ENCODE measurements at regions not wholly inside any gene's neighbourhood (a gene's known extent, or its start where the extent isn't known, plus 50 kb on each side); places are given as distances from the start of the nearest gene placed in this dataset.

DNA sequence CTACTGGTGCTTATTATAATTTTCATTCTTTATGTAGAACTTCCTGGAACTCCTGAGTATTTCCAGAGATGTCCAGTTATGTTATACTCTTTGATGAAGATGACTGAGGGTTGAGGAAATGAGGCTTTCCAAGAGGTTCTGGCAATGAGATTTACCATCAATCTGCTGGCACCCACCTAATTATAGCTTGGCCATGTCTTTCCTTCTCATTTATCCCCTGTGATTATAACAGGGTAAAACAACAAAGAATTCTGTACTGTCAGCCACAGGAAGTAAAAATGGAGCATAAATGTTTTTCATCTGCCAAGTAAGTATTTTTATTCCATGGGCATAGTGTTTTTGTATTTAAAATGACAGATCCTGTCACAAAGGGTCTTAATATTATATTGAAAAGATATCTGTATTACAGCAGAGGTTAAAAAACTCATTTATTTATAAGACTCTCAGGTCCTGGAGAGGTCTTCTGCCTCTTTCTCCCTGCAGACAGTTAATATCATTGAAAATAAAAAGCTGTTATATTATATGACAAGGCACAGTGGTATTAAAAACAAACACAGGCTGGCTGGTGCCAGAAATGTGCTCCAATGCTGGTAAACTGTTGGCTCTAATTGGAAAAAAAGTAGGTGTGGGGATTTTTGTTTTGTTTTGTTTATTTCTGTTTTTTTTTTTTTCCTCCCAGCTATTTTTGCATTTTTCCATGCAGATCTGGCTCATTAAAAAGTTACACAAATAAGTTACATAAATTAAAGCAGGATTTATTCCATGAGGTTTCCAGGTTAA, 1764.1 kb upstream of the CELF4 start:
- Histone ChIP-seq H3K9me3 (no peaks in the 10 kb centered on the region), H3K4me3 (no peak overlapping the region), H3K36me3 (no peaks in the 10 kb centered on the region), H3K4me1 (no peaks in the 10 kb centered on the region), H3K27me3 (no peaks in the 10 kb centered on the region), H3K27ac (no peak overlapping the region)
- no peak for DNase-seq (ENCODE audit: low spot score in 2 of 2)
- intact Hi-C loops (cut with DNase I; ENCODE audit: low total_unique reads), result no loop called here
- TF ChIP-seq POLR2AphosphoS5 (IDR thresholded peaks at IDR 0.05), result no peak
- TF ChIP-seq, protein P1, sequence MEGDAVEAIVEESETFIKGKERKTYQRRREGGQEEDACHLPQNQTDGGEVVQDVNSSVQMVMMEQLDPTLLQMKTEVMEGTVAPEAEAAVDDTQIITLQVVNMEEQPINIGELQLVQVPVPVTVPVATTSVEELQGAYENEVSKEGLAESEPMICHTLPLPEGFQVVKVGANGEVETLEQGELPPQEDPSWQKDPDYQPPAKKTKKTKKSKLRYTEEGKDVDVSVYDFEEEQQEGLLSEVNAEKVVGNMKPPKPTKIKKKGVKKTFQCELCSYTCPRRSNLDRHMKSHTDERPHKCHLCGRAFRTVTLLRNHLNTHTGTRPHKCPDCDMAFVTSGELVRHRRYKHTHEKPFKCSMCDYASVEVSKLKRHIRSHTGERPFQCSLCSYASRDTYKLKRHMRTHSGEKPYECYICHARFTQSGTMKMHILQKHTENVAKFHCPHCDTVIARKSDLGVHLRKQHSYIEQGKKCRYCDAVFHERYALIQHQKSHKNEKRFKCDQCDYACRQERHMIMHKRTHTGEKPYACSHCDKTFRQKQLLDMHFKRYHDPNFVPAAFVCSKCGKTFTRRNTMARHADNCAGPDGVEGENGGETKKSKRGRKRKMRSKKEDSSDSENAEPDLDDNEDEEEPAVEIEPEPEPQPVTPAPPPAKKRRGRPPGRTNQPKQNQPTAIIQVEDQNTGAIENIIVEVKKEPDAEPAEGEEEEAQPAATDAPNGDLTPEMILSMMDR (IDR thresholded peaks at IDR 0.05), result no peak
- no peak for TF ChIP-seq POLR2A (IDR thresholded peaks at IDR 0.05)

GRCh38 chr18:39326772-39327171, 1761.2 kb upstream of the CELF4 start:
- TF ChIP-seq POLR2A (IDR thresholded peaks at IDR 0.05), result no peak
- TF ChIP-seq POLR2AphosphoS5 (IDR thresholded peaks at IDR 0.05), result no peak
- TF ChIP-seq, protein P1 (IDR thresholded peaks at IDR 0.05), result no peak
- Histone ChIP-seq H3K27me3 (no peaks in the 10 kb centered on the region), H3K4me3 (no peak overlapping the region), H3K36me3 (no peaks in the 10 kb centered on the region), H3K27ac (no peak overlapping the region), H3K4me1 (no peaks in the 10 kb centered on the region), H3K9me3 (no peaks in the 10 kb centered on the region)
- intact Hi-C loops (cut with DNase I; ENCODE audit: low total_unique reads), result no loop called here
- DNase-seq (ENCODE audit: low spot score in 2 of 2), result no peak

DNA sequence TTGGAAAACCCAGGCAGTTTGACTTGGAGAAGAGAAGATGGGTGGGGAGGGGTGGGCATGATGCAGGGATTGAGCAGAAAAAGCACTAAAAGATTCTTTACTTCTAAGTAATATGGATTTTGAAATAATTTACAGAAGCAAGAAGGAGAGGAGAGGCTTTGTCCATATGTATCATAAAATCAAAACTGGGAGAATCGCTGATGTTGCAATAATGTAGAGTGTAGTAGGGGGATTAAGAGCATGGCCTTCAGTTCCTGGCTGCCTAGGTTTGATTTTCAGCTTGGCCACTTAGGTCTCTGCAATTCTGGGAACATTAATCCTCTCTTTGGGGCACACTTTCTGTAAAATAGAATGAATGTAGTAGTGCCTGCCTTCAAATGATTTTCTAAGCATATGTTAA, 1760.4 kb upstream of the CELF4 start:
- TF ChIP-seq, protein P1 (IDR thresholded peaks at IDR 0.05), result no peak
- TF ChIP-seq POLR2AphosphoS5 (IDR thresholded peaks at IDR 0.05) (no peak), POLR2A (IDR thresholded peaks at IDR 0.05) (no peak)
- Histone ChIP-seq H3K27ac (no peak overlapping the region), H3K36me3 (no peaks in the 10 kb centered on the region), H3K4me3 (no peak overlapping the region), H3K27me3 (no peaks in the 10 kb centered on the region), H3K9me3 (no peaks in the 10 kb centered on the region), H3K4me1 (no peaks in the 10 kb centered on the region)
- DNase-seq (ENCODE audit: low spot score in 2 of 2), result no peak
- intact Hi-C loops (cut with DNase I; ENCODE audit: low total_unique reads), result no loop called here

DNA sequence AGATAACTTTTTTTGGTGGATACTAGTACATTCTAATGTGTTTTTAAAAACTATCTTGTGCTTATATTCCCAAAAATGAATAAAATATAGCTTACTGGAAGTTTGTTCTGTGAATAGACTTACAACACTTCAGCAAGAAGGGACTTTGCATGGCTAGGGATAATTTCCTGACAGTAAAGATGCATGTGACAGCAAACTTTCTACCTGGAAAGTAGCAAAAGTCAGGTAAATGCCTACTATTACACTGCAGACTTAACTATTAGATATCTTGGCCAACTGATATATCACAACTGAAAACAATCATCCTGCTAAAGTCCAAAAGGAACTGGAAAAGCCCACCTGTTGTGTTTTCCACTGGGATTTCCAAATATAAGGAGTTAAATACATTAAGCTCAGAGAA, 1753.5 kb upstream of the CELF4 start:
- no peaks in the 10 kb centered on the region for H3K27me3 ChIP-seq
- no peaks in the 10 kb centered on the region for H3K36me3 ChIP-seq
- no peak overlapping the region for H3K27ac ChIP-seq
- H3K4me1 ChIP-seq, result no peaks in the 10 kb centered on the region
- no peaks in the 10 kb centered on the region for H3K9me3 ChIP-seq
- no peak for TF ChIP-seq POLR2AphosphoS5 (IDR thresholded peaks at IDR 0.05)
- no peak for TF ChIP-seq POLR2A (IDR thresholded peaks at IDR 0.05)
- TF ChIP-seq, protein P1 (IDR thresholded peaks at IDR 0.05), result no peak
- no peak overlapping the region for H3K4me3 ChIP-seq
- intact Hi-C loops (cut with DNase I; ENCODE audit: low total_unique reads), result no loop called here
- DNase-seq (ENCODE audit: low spot score in 2 of 2), result no peak

DNA sequence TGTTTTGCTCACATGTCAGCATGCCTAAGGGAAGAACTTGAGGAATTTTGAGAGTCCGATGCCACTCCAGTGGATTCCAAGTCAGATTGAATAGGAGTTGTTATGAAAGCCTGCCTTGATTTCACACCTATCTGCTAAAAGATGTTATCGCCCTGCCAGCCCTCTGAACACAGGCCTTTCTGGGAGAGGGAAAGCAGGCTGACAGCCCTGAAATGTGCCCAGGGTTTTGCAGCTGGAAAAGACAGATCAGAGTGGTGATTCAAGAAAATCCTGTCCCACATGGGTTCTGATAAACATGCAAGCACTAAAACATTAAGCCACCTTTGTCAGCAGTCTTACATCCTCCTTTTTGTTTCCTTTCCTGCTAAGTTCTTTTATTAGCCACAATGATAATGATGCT, 1752.9 kb upstream of the CELF4 start:
- no peak for DNase-seq (ENCODE audit: low spot score in 2 of 2)
- no peak overlapping the region for H3K4me3 ChIP-seq
- TF ChIP-seq POLR2AphosphoS5 (IDR thresholded peaks at IDR 0.05) (no peak), POLR2A (IDR thresholded peaks at IDR 0.05) (no peak)
- TF ChIP-seq, protein P1 (IDR thresholded peaks at IDR 0.05), result no peak
- H3K4me1 ChIP-seq, result no peaks in the 10 kb centered on the region
- H3K27ac ChIP-seq, result no peak overlapping the region
- H3K9me3 ChIP-seq, result no peaks in the 10 kb centered on the region
- no peaks in the 10 kb centered on the region for H3K36me3 ChIP-seq
- no peaks in the 10 kb centered on the region for H3K27me3 ChIP-seq
- intact Hi-C loops (cut with DNase I; ENCODE audit: low total_unique reads), result no loop called here
